ENCODE measurements at regions not wholly inside any gene's neighbourhood (a gene's known extent, or its start where the extent isn't known, plus 50 kb on each side); places are given as distances from the start of the nearest gene placed in this dataset.

DNA sequence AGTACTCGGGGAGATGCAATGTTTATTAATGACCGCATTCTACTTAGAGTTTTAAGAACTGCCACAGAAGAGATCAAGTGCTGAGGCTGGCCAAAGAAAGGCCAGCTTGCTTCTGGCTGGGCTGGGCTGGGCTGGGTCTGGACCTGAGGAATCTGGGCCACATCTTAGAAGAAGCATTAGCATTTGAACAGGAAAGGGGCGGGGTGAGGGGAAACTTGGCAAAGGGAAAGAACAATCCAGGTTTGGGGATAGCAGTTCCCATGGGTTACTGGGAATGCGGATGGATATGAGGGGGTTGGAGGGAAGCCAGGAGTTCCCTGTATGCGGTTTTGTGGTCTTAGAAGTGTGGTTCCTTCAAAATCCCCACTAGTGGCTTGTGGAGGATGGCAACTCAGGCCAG is 83.3 kb downstream of the CLDN34 start:
- Histone ChIP-seq H2BK120ac (ENCODE audit: insufficient read depth, low read length, poor library complexity) (peak overlapping the region; percentile 27), H3K36me3 (ENCODE audit: control insufficient read depth in 1 of 2, insufficient read depth in 2 of 2, low read length in 2 of 2) (peaks cover 3 to 9% of the 10 kb centered on the region in 2 experiments), H4K12ac (ENCODE audit: low read depth, low read length) (no peak overlapping the region), H3K27ac (ENCODE audit: low read depth, low read length) (no peak overlapping the region), H3K4me2 (ENCODE audit: low read length) (no peak overlapping the region), H2AK5ac (ENCODE audit: low read length) (no peak overlapping the region), H3K14ac (ENCODE audit: low read length) (no peak overlapping the region), H3K9me3 (ENCODE audit: insufficient read depth, low read depth, low read length) (no peaks in the 10 kb centered on the region), H3K79me1 (ENCODE audit: low read length) (peaks cover 13% of the 10 kb centered on the region), H3K4me3 (ENCODE audit: low read depth, low read length) (no peak overlapping the region), H3K27me3 (ENCODE audit: insufficient read depth, low read length) (no peaks in the 10 kb centered on the region), H3K23ac (ENCODE audit: low read length) (no peak overlapping the region), H3K9ac (ENCODE audit: low read length) (no peak overlapping the region), H4K8ac (ENCODE audit: low read depth, low read length) (no peak overlapping the region), H3K4ac (ENCODE audit: low read depth, low read length) (no peak overlapping the region), H2BK5ac (ENCODE audit: low read depth, low read length, poor library complexity) (no peak overlapping the region), H3K18ac (ENCODE audit: low read length) (no peak overlapping the region), H4K91ac (ENCODE audit: low read depth, low read length) (no peak overlapping the region), H2AFZ (ENCODE audit: insufficient read depth, low read length, poor library complexity) (no peak overlapping the region), H2BK12ac (ENCODE audit: low read length) (no peak overlapping the region), H3K79me2 (ENCODE audit: control insufficient read depth, insufficient read depth, low read length, poor library complexity) (peaks cover 10% of the 10 kb centered on the region), H3K4me1 (ENCODE audit: control insufficient read depth in 1 of 2, insufficient read depth in 2 of 2, low read length in 2 of 2) (peaks cover 19 to 37% of the 10 kb centered on the region in 2 experiments)
- no CpG with 5 or more reads among the region's 5 CpGs for WGBS (ENCODE audit: extremely low coverage, insufficient coverage, insufficient read length)
- DNase-seq: no peak

DNA sequence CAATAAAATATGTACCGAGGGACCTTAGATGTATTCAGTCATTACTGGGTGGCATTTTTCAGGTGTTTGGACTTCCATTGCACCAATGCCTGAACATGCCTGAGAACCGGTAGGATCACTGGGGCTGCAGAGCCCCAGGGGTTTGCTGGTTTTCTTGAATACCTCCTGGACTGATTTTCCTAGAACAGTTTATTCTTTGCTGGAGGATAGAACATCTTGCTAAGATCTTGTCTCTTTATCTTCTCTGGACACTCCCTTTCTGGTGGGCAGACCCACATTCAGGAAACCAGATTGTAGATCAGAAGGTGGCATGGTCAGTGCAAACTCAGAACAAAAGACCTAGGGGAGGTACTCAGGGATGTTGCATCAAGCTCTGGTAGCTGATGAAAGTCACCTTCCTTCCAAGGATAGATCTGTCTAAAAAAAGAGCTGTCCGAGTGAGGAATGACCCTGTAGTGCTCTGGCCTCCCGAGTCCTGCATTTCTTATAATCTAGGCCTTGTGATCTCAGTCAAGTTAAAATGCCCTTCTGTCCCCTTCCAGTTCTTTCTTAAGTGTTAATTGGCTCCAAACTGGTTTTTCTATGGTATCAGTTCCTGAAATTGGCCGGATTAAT is 84.8 kb downstream of the CLDN34 start:
- H4K8ac ChIP-seq (ENCODE audit: low read depth, low read length): no peak overlapping the region
- no peak overlapping the region for H3K18ac ChIP-seq (ENCODE audit: low read length)
- peaks cover 11% of the 10 kb centered on the region for H3K79me2 ChIP-seq (ENCODE audit: control insufficient read depth, insufficient read depth, low read length, poor library complexity)
- peaks cover 18 to 33% of the 10 kb centered on the region in 2 experiments for H3K4me1 ChIP-seq (ENCODE audit: control insufficient read depth in 1 of 2, insufficient read depth in 2 of 2, low read length in 2 of 2)
- peak overlapping the region; percentile 33 for H3K27ac ChIP-seq (ENCODE audit: low read depth, low read length)
- no peak overlapping the region for H2BK120ac ChIP-seq (ENCODE audit: insufficient read depth, low read length, poor library complexity)
- peak; percentile 75 to 86 for DNase-seq
- H2AK5ac ChIP-seq (ENCODE audit: low read length): no peak overlapping the region
- H3K36me3 ChIP-seq (ENCODE audit: control insufficient read depth in 1 of 2, insufficient read depth in 2 of 2, low read length in 2 of 2): peaks cover 3 to 10% of the 10 kb centered on the region in 2 experiments
- no peak overlapping the region for H3K4me3 ChIP-seq (ENCODE audit: low read depth, low read length)
- no peak overlapping the region for H3K14ac ChIP-seq (ENCODE audit: low read length)
- peaks cover 12% of the 10 kb centered on the region for H3K79me1 ChIP-seq (ENCODE audit: low read length)
- H3K4me2 ChIP-seq (ENCODE audit: low read length): no peak overlapping the region
- H3K4ac ChIP-seq (ENCODE audit: low read depth, low read length): no peak overlapping the region
- no peak overlapping the region for H3K9ac ChIP-seq (ENCODE audit: low read length)
- no peaks in the 10 kb centered on the region for H3K27me3 ChIP-seq (ENCODE audit: insufficient read depth, low read length)
- H2BK12ac ChIP-seq (ENCODE audit: low read length): no peak overlapping the region
- no peak overlapping the region for H3K23ac ChIP-seq (ENCODE audit: low read length)
- no peak overlapping the region for H4K12ac ChIP-seq (ENCODE audit: low read depth, low read length)
- H2AFZ ChIP-seq (ENCODE audit: insufficient read depth, low read length, poor library complexity): no peak overlapping the region
- no peak overlapping the region for H2BK5ac ChIP-seq (ENCODE audit: low read depth, low read length, poor library complexity)
- WGBS (ENCODE audit: extremely low coverage, insufficient coverage, insufficient read length): no CpG with 5 or more reads among the region's 5 CpGs
- H4K91ac ChIP-seq (ENCODE audit: low read depth, low read length): no peak overlapping the region
- H3K9me3 ChIP-seq (ENCODE audit: insufficient read depth, low read depth, low read length): no peaks in the 10 kb centered on the region

GRCh38 chrX:10052906-10053625 is 85.9 kb downstream of the CLDN34 start:
- Histone ChIP-seq H2AK5ac (ENCODE audit: low read length) (no peak overlapping the region), H3K9ac (ENCODE audit: low read length) (no peak overlapping the region), H3K36me3 (ENCODE audit: control insufficient read depth in 1 of 2, insufficient read depth in 2 of 2, low read length in 2 of 2) (peaks cover 3 to 10% of the 10 kb centered on the region in 2 experiments), H4K8ac (ENCODE audit: low read depth, low read length) (no peak overlapping the region), H3K79me1 (ENCODE audit: low read length) (peaks cover 6% of the 10 kb centered on the region), H2BK120ac (ENCODE audit: insufficient read depth, low read length, poor library complexity) (no peak overlapping the region), H3K9me3 (ENCODE audit: insufficient read depth, low read depth, low read length) (no peaks in the 10 kb centered on the region), H4K12ac (ENCODE audit: low read depth, low read length) (no peak overlapping the region), H3K23ac (ENCODE audit: low read length) (no peak overlapping the region), H2AFZ (ENCODE audit: insufficient read depth, low read length, poor library complexity) (peak overlapping the region; percentile 25), H3K27me3 (ENCODE audit: insufficient read depth, low read length) (no peaks in the 10 kb centered on the region), H3K4me3 (ENCODE audit: low read depth, low read length) (no peak overlapping the region), H3K18ac (ENCODE audit: low read length) (peak overlapping the region; percentile 14), H2BK5ac (ENCODE audit: low read depth, low read length, poor library complexity) (no peak overlapping the region), H3K4me2 (ENCODE audit: low read length) (no peak overlapping the region), H3K27ac (ENCODE audit: low read depth, low read length) (peak overlapping the region; percentile 47), H2BK12ac (ENCODE audit: low read length) (no peak overlapping the region), H3K4ac (ENCODE audit: low read depth, low read length) (peak overlapping the region; percentile 46), H4K91ac (ENCODE audit: low read depth, low read length) (peak overlapping the region; percentile 28), H3K79me2 (ENCODE audit: control insufficient read depth, insufficient read depth, low read length, poor library complexity) (peaks cover 11% of the 10 kb centered on the region), H3K14ac (ENCODE audit: low read length) (no peak overlapping the region), H3K4me1 (ENCODE audit: control insufficient read depth in 1 of 2, insufficient read depth in 2 of 2, low read length in 2 of 2) (peaks cover 12 to 25% of the 10 kb centered on the region in 2 experiments)
- WGBS (ENCODE audit: extremely low coverage, insufficient coverage, insufficient read length): no CpG with 5 or more reads among the region's 5 CpGs
- DNase-seq: no peak

- Histone ChIP-seq H3K4ac (ENCODE audit: low read depth, low read length) (peak overlapping the region; percentile 31), H3K9me3 (ENCODE audit: insufficient read depth, low read depth, low read length) (no peaks in the 10 kb centered on the region), H2BK12ac (ENCODE audit: low read length) (no peak overlapping the region), H4K91ac (ENCODE audit: low read depth, low read length) (peak overlapping the region; percentile 43), H3K4me2 (ENCODE audit: low read length) (no peak overlapping the region), H3K23ac (ENCODE audit: low read length) (no peak overlapping the region), H3K79me2 (ENCODE audit: control insufficient read depth, insufficient read depth, low read length, poor library complexity) (peaks cover 9% of the 10 kb centered on the region), H3K9ac (ENCODE audit: low read length) (no peak overlapping the region), H4K8ac (ENCODE audit: low read depth, low read length) (no peak overlapping the region), H3K36me3 (ENCODE audit: control insufficient read depth in 1 of 2, insufficient read depth in 2 of 2, low read length in 2 of 2) (peaks cover 3 to 10% of the 10 kb centered on the region in 2 experiments), H3K27me3 (ENCODE audit: insufficient read depth, low read length) (no peaks in the 10 kb centered on the region), H3K4me3 (ENCODE audit: low read depth, low read length) (no peak overlapping the region), H3K14ac (ENCODE audit: low read length) (no peak overlapping the region), H3K4me1 (ENCODE audit: control insufficient read depth in 1 of 2, insufficient read depth in 2 of 2, low read length in 2 of 2) (peaks cover 9 to 21% of the 10 kb centered on the region in 2 experiments), H3K27ac (ENCODE audit: low read depth, low read length) (no peak overlapping the region), H4K12ac (ENCODE audit: low read depth, low read length) (no peak overlapping the region), H2AFZ (ENCODE audit: insufficient read depth, low read length, poor library complexity) (no peak overlapping the region), H2BK120ac (ENCODE audit: insufficient read depth, low read length, poor library complexity) (no peak overlapping the region), H2AK5ac (ENCODE audit: low read length) (no peak overlapping the region), H3K18ac (ENCODE audit: low read length) (no peak overlapping the region), H3K79me1 (ENCODE audit: low read length) (peaks cover 3% of the 10 kb centered on the region), H2BK5ac (ENCODE audit: low read depth, low read length, poor library complexity) (no peak overlapping the region)
- DNase-seq: no peak
- WGBS (ENCODE audit: extremely low coverage, insufficient coverage, insufficient read length): no CpG with 5 or more reads among the region's 8 CpGs
Observed at GRCh38 chrX:10054396-10054795, 87.2 kb downstream of the CLDN34 start.

Measured in trophoblast cell (in vitro differentiated cells and primary cell).